ENCODE measurements at regions not wholly inside any gene's neighbourhood (a gene's known extent, or its start where the extent isn't known, plus 50 kb on each side); places are given as distances from the start of the nearest gene placed in this dataset.

GRCh38 chr16:86327321-86327720 lies 183.0 kb upstream of the FOXF1 start (continued):
- TF ChIP-seq ZFP36 (IDR thresholded peaks at IDR 0.05; ENCODE audit: borderline replicate concordance, partially characterized antibody) = no peak
- no peak for TF ChIP-seq BHLHE40 (IDR thresholded peaks at IDR 0.05; ENCODE audit: low read depth, low read length)
- TF ChIP-seq HES2 (IDR thresholded peaks at IDR 0.05) = no peak
- TF ChIP-seq POLR2A (IDR thresholded peaks at IDR 0.05; ENCODE audit: low read length) = no peak
- no peak for TF ChIP-seq HMGXB4 (CRISPR knock-in tag; IDR thresholded peaks at IDR 0.05; ENCODE audit: borderline replicate concordance)

- Histone ChIP-seq H3K4me3 (no peak overlapping the region), H3K4me2 (no peak overlapping the region), H3K27ac (no peak overlapping the region), H3K4me1 (no peaks in the 10 kb centered on the region), H3K9me3 (peaks cover 2% of the 10 kb centered on the region; the same call in 1 of the 3 replicates)
- WGBS (ENCODE audit: missing lambda C conversion rate) = 30% methylated on average over 7 of the region's 14 CpGs
- DNase-seq (ENCODE audit: low read depth in 1 of 2, low spot score in 1 of 2) (no peak), ATAC-seq (no peak), FAIRE-seq (no peak)
- POLR2A ChIA-PET = no interaction called here
- CTCF ChIA-PET = no interaction called here
- TF ChIP-seq NFE2L2 (conservative IDR thresholded peaks at IDR 0.05; ENCODE audit: low read length) = no peak
- no peak for TF ChIP-seq ATOH8 (CRISPR knock-in tag; IDR thresholded peaks at IDR 0.05; ENCODE audit: low read depth)
- no peak for TF ChIP-seq JUNB (IDR thresholded peaks at IDR 0.05)
Observed at GRCh38 chr16:86330906-86331305, 179.4 kb upstream of the FOXF1 start.

GRCh38 chr16:86334079-86334635 lies 176.2 kb upstream of the FOXF1 start:
- Histone ChIP-seq H3K4me2 (no peak overlapping the region), H3K27ac (no peak overlapping the region), H3K4me3 (no peak overlapping the region), H3K4me1 (no peaks in the 10 kb centered on the region), H3K9me3 (no peaks in the 10 kb centered on the region)
- FAIRE-seq (no peak), DNase-seq (ENCODE audit: low read depth in 1 of 2, low spot score in 1 of 2) (no peak), ATAC-seq (no peak)
- WGBS (ENCODE audit: missing lambda C conversion rate) = 15% methylated on average over 6 of the region's 7 CpGs
- CTCF ChIA-PET = no interaction called here
- POLR2A ChIA-PET = no interaction called here
- TF ChIP-seq CTCF (IDR thresholded peaks at IDR 0.05) = no peak

- no peak for ATAC-seq
- no peak for FAIRE-seq
- no peak overlapping the region for H3K4me3 ChIP-seq
- TF ChIP-seq NPAS2 (CRISPR knock-in tag; IDR thresholded peaks at IDR 0.05; ENCODE audit: borderline replicate concordance) (no peak), CHD4 (IDR thresholded peaks at IDR 0.05; ENCODE audit: borderline replicate concordance) (no peak), RFX5 (IDR thresholded peaks at IDR 0.05) (no peak), RNF2 (IDR thresholded peaks at IDR 0.05; ENCODE audit: borderline replicate concordance, low read depth) (no peak), TFCP2L1 (CRISPR knock-in tag; IDR thresholded peaks at IDR 0.05) (no peak), MAX (IDR thresholded peaks at IDR 0.05) (no peak), EHMT2 (IDR thresholded peaks at IDR 0.05; ENCODE audit: low read depth) (no peak)
- H3K4me1 ChIP-seq = no peaks in the 10 kb centered on the region
- no peaks in the 10 kb centered on the region for H3K9me3 ChIP-seq
- 51% methylated on average over 19 of the region's 24 CpGs for WGBS (ENCODE audit: missing lambda C conversion rate)
- CTCF ChIA-PET = interaction anchor here (1.1 kb wide), 1 partner anchor 182 kb away, joined by 3 read pairs; no protein-coding TSS in a partner anchor
- DNase-seq (ENCODE audit: low read depth in 1 of 2, low spot score in 1 of 2) = no peak
- no peak overlapping the region for H3K4me2 ChIP-seq
- POLR2A ChIA-PET = no interaction called here
- no peak overlapping the region for H3K27ac ChIP-seq
Observed at GRCh38 chr16:86335266-86336172, 174.8 kb upstream of the FOXF1 start.

Data from A549 (cell line).